HCT116 (cell line): ENCODE measurements at regions not wholly inside any gene's neighbourhood (a gene's known extent, or its start where the extent isn't known, plus 50 kb on each side); places are given as distances from the start of the nearest gene placed in this dataset.

Experiments used
- ATAC-seq: fragments of 200-7000 bp; cut with Tn5 transposase; 2 replicates; pipeline ENCODE4 v1.9.1; 2020; ENCODE audit warnings: mild to moderate bottlenecking, moderate library complexity
- BruUV-seq: library from RNA; stranded (reverse); fragments of 400-500 nt; replicated peaks from 2 replicates; lab custom pipeline; 2021; lab: Mats Ljungman, UMichigan
- CTCF ChIA-PET: fragments of 300-600 bp; sonication (Branson Sonifier 250); formaldehyde crosslinking; loops from one replicate; lab custom pipeline; 2021; ENCODE audit warnings: antibody characterized with exemption; lab: Charles Lee
- POLR2A ChIA-PET: fragments of 300-600, 350-600 bp; sonication (Branson Sonifier 250); formaldehyde crosslinking; loops from one replicate; lab custom pipeline; 2021; ENCODE audit warnings: antibody characterized with exemption; lab: Charles Lee
- RAD21 ChIA-PET, 2 experiments: fragments of 300-600 bp; sonication (Branson Sonifier 250); formaldehyde crosslinking; loops; one replicate each; lab custom pipeline; 2023; ENCODE audit warnings: low total read pairs in 2 of 2; ENCODE audit not compliant: uncharacterized antibody in 2 of 2, unreplicated experiment in 2 of 2, low non-redundant PET in 1 of 2; lab: Charles Lee
- DNase-seq: peaks from one replicate; pipeline ENCODE4 v3.0.0-alpha.2; 2010; ENCODE audit warnings: low read depth, low spot score
- H2AFZ ChIP-seq: fragments of 200-600 bp; shearing (Covaris generic), sonication (generic); 2 replicates; pipeline ENCODE4 v1.6.1; 2017; ENCODE audit warnings: low read depth, mixed run types, mixed read lengths, antibody characterized with exemption, low read length; ENCODE audit not compliant: poor library complexity, severe bottlenecking
- H3K27ac ChIP-seq: 2 replicates; pipeline ENCODE4 v1.5.1; 2012; ENCODE audit warnings: low read depth, low read length
- H3K27me3 ChIP-seq: fragments of 200-600 bp; sonication (generic); 2 replicates; pipeline ENCODE4 v1.6.1; 2016; ENCODE audit warnings: mixed run types, low read length, mixed read lengths; ENCODE audit not compliant: insufficient read depth
- H3K36me3 ChIP-seq, 2 experiments: fragments of 200-500 bp in 1 of 2; fragments of 200-600 bp in 1 of 2; sonication (Bioruptor generic) in 1 of 2; sonication (generic) in 1 of 2; 2 replicates each; pipeline versions ENCODE4 v1.5.1 to v1.6.1; 2014 to 2016; ENCODE audit warnings: low read length in 2 of 2, inconsistent platforms in 1 of 2, mixed read lengths in 1 of 2, mixed run types in 1 of 2; ENCODE audit not compliant: insufficient read depth in 2 of 2, control insufficient read depth in 1 of 2
- H3K4me1 ChIP-seq, 2 experiments: fragments of 200-600 bp in 1 of 2; sonication (generic) in 1 of 2; 2 replicates each; pipeline versions ENCODE4 v1.5.1 to v1.6.1; 2012 to 2017; ENCODE audit warnings: low read length in 2 of 2, inconsistent platforms in 1 of 2, mild to moderate bottlenecking in 1 of 2, mixed read lengths in 1 of 2, mixed run types in 1 of 2, moderate library complexity in 1 of 2; ENCODE audit not compliant: insufficient read depth in 2 of 2, control insufficient read depth in 1 of 2
- H3K4me2 ChIP-seq: fragments of 200-600 bp; sonication (generic); 2 replicates; pipeline ENCODE4 v1.6.1; 2017; ENCODE audit warnings: mixed run types, low read length, mixed read lengths
- H3K4me3 ChIP-seq, 2 experiments: fragments of 200-600 bp in 1 of 2; sonication (generic) in 1 of 2; replicated peaks in 1 of 2; 2 replicates each; pipeline ENCODE4 v1.5.1; 2011 to 2016; ENCODE audit warnings: low read length in 2 of 2, control low read depth in 1 of 2, low read depth in 1 of 2, mild to moderate bottlenecking in 1 of 2, mixed read lengths in 1 of 2, mixed run types in 1 of 2
- H3K79me2 ChIP-seq: fragments of 200-600 bp; sonication (generic); 2 replicates; pipeline ENCODE4 v1.6.1; 2017; ENCODE audit warnings: mild to moderate bottlenecking, mixed run types, low read length, moderate library complexity, mixed read lengths; ENCODE audit not compliant: insufficient read depth
- H3K9ac ChIP-seq: fragments of 200-600 bp; sonication (generic); 2 replicates; pipeline ENCODE4 v1.6.1; 2016; ENCODE audit warnings: low read length, mixed read lengths
- H3K9me2 ChIP-seq: fragments of 200-600 bp; sonication (generic), shearing (Covaris generic); 2 replicates; pipeline ENCODE4 v1.6.1; 2017; ENCODE audit warnings: mixed run types, mild to moderate bottlenecking, moderate library complexity; ENCODE audit not compliant: insufficient read depth
- H3K9me3 ChIP-seq, 2 experiments: fragments of 200-500 bp in 1 of 2; fragments of 200-600 bp in 1 of 2; sonication (Bioruptor generic) in 1 of 2; sonication (generic) in 1 of 2; 2 replicates each; pipeline ENCODE4 v1.6.1; 2014 to 2017; ENCODE audit warnings: low read length in 2 of 2, mixed read lengths in 2 of 2, inconsistent platforms in 1 of 2, low read depth in 1 of 2, mild to moderate bottlenecking in 1 of 2, mixed run types in 1 of 2, moderate library complexity in 1 of 2; ENCODE audit not compliant: control insufficient read depth in 1 of 2, insufficient read depth in 1 of 2
- H4K20me1 ChIP-seq: fragments of 200-600 bp; sonication (generic), shearing (Covaris generic); 2 replicates; pipeline ENCODE4 v1.6.1; 2017; ENCODE audit warnings: mixed run types, mild to moderate bottlenecking, moderate library complexity; ENCODE audit not compliant: insufficient read depth
- ATF3 ChIP-seq: IDR thresholded peaks from 2 replicates; pipeline ENCODE4 v1.6.1; 2012
- CTCF ChIP-seq, 3 experiments: fragments of 200-600 bp in 1 of 3; sonication (generic) in 1 of 3; IDR thresholded peaks in 2 of 3; conservative IDR thresholded peaks in 1 of 3; 2 replicates each; pipeline ENCODE4 v1.5.1; 2012 to 2017; ENCODE audit warnings: low read depth in 2 of 3, low read length in 2 of 3, antibody characterized with exemption in 1 of 3, borderline replicate concordance in 1 of 3, control low read depth in 1 of 3, mild to moderate bottlenecking in 1 of 3, mixed read lengths in 1 of 3, mixed run types in 1 of 3, moderate library complexity in 1 of 3; ENCODE audit not compliant: insufficient read depth in 1 of 3
- EGR1 ChIP-seq: IDR thresholded peaks from 2 replicates; pipeline ENCODE4 v1.6.1; 2012; ENCODE audit warnings: low read depth
- ELF1 ChIP-seq: IDR thresholded peaks from 2 replicates; pipeline ENCODE4 v1.6.1; 2012; ENCODE audit warnings: low read depth, borderline replicate concordance
- EZH2phosphoT487 ChIP-seq: fragments of 200-600 bp; IDR thresholded peaks from 2 replicates; pipeline ENCODE4 v1.6.1; 2018; ENCODE audit warnings: antibody characterized with exemption, borderline replicate concordance
- FOSL1 ChIP-seq: IDR thresholded peaks from 2 replicates; pipeline ENCODE4 v1.6.1; 2012; ENCODE audit warnings: low read depth
- JUND ChIP-seq: IDR thresholded peaks from 2 replicates; pipeline ENCODE4 v1.6.1; 2012
- MAX ChIP-seq: IDR thresholded peaks from 2 replicates; pipeline ENCODE4 v1.6.1; 2012
- POLR2AphosphoS5 ChIP-seq: IDR thresholded peaks from 2 replicates; pipeline ENCODE4 v1.6.1; 2011; ENCODE audit warnings: mild to moderate bottlenecking, low read depth, low read length, moderate library complexity
- REST ChIP-seq: IDR thresholded peaks from 2 replicates; pipeline ENCODE4 v1.6.1; 2012; ENCODE audit warnings: low read depth
- SP1 ChIP-seq: IDR thresholded peaks from 2 replicates; pipeline ENCODE4 v1.6.1; 2012; ENCODE audit warnings: low read depth
- SRF ChIP-seq: IDR thresholded peaks from 2 replicates; pipeline ENCODE4 v1.6.1; 2012; ENCODE audit warnings: low read depth
- YY1 ChIP-seq: IDR thresholded peaks from 2 replicates; pipeline ENCODE4 v1.6.1; 2011; ENCODE audit warnings: low read length, low read depth, moderate library complexity, mild to moderate bottlenecking; ENCODE audit not compliant: insufficient replicate concordance; ENCODE audit errors: extremely low read depth
- ZNF274 ChIP-seq: fragments of 200-500 bp; sonication (Bioruptor generic); IDR thresholded peaks from 2 replicates; pipeline ENCODE4 v1.6.1; 2014; ENCODE audit warnings: mild to moderate bottlenecking, low read depth, low read length, inconsistent platforms
- intact Hi-C: fragments of 100-400 bp; cut with micrococcal nuclease; formaldehyde crosslinking; loops from 2 replicates; pipeline ENCODE4 v1.10.0; 2022

GRCh38 chr18:64546451-64546850, 397.6 kb upstream of the LINC00305 start (continued):
- no peak for TF ChIP-seq ZNF274

GRCh38 chr18:64539847-64540246, 391.0 kb upstream of the LINC00305 start:
- H3K4me1 ChIP-seq: no peaks in the 10 kb centered on the region
- TF ChIP-seq JUND (no peak), YY1 (no peak)
- TF ChIP-seq, all 23 proteins: peak for 0
- H3K27ac ChIP-seq: no peak overlapping the region
- H3K36me3 ChIP-seq: no peaks in the 10 kb centered on the region
- no TSS peak for BruUV-seq
- no peaks in the 10 kb centered on the region for H3K79me2 ChIP-seq
- no peak overlapping the region for H3K9ac ChIP-seq
- intact Hi-C loops: no loop called here
- no peak for ATAC-seq
- ChIA-PET CTCF (no interaction called here), RAD21 (no interaction called here), POLR2A (no interaction called here)
- no peak overlapping the region for H2AFZ ChIP-seq
- H3K9me3 ChIP-seq: peaks cover 19 to 22% of the 10 kb centered on the region in 2 experiments; a peak in 2 of 4 replicates
- no peaks in the 10 kb centered on the region for H3K27me3 ChIP-seq
- no peak overlapping the region for H3K4me2 ChIP-seq
- H4K20me1 ChIP-seq: no peaks in the 10 kb centered on the region
- no peaks in the 10 kb centered on the region for H3K9me2 ChIP-seq
- no peak for DNase-seq
- no peak overlapping the region for H3K4me3 ChIP-seq

GRCh38 chr18:64528646-64529045, 379.8 kb upstream of the LINC00305 start:
- POLR2A ChIA-PET: no interaction called here
- peaks cover 5 to 18% of the 10 kb centered on the region in 2 experiments; a peak in 2 of 4 replicates for H3K9me3 ChIP-seq
- TF ChIP-seq FOSL1: no peak
- no peak for TF ChIP-seq MAX
- TF ChIP-seq SRF: no peak
- TF ChIP-seq SP1: no peak
- TF ChIP-seq ELF1: no peak
- no peak for TF ChIP-seq EZH2phosphoT487
- TF ChIP-seq REST: no peak
- TF ChIP-seq EGR1: no peak
- no peak for TF ChIP-seq YY1
- no peak for TF ChIP-seq CTCF (IDR thresholded peaks at IDR 0.05 in 2 of 3, conservative IDR thresholded peaks at IDR 0.05 in 1 of 3; ENCODE audit: borderline replicate concordance in 1 of 3, insufficient read depth in 1 of 3, low read depth in 2 of 3, low read length in 2 of 3)
- no peak for TF ChIP-seq POLR2AphosphoS5
- no peak for TF ChIP-seq ATF3

More at GRCh38 chr18:64528646-64529045, 379.8 kb upstream of the LINC00305 start:
- Histone ChIP-seq H3K27me3 (no peaks in the 10 kb centered on the region), H3K4me2 (no peak overlapping the region), H3K27ac (no peak overlapping the region), H3K9ac (no peak overlapping the region), H3K4me1 (no peaks in the 10 kb centered on the region), H3K36me3 (no peaks in the 10 kb centered on the region), H4K20me1 (no peaks in the 10 kb centered on the region), H2AFZ (no peak overlapping the region), H3K79me2 (no peaks in the 10 kb centered on the region), H3K9me2 (no peaks in the 10 kb centered on the region), H3K4me3 (no peak overlapping the region)
- DNase-seq (no peak), ATAC-seq (no peak)
- intact Hi-C loops: no loop called here
- no TSS peak for BruUV-seq
- ChIA-PET CTCF (no interaction called here), RAD21 (no interaction called here)
